H9 (cell line): ENCODE measurements at regions not wholly inside any gene's neighbourhood (a gene's known extent, or its start where the extent isn't known, plus 50 kb on each side); places are given as distances from the start of the nearest gene placed in this dataset.

Source experiments
- DNase-seq: peaks from one replicate; pipeline ENCODE4 v3.0.0-alpha.2; 2017
- H2AFZ ChIP-seq: one replicate; pipeline ENCODE4 v1.6.1; 2013; ENCODE audit warnings: mild to moderate bottlenecking, low read length, control low read depth, moderate library complexity
- H2AK5ac ChIP-seq: 2 replicates; pipeline ENCODE4 v1.6.1; 2013; ENCODE audit warnings: low read length, control low read depth, mixed read lengths; ENCODE audit not compliant: insufficient read length
- H2BK120ac ChIP-seq: one replicate; pipeline ENCODE4 v1.6.1; 2013; ENCODE audit warnings: low read depth, mild to moderate bottlenecking, low read length, control low read depth, inconsistent platforms; ENCODE audit not compliant: poor library complexity, severe bottlenecking
- H2BK12ac ChIP-seq: 2 replicates; pipeline ENCODE4 v1.6.1; 2013; ENCODE audit warnings: low read length, control low read depth, mixed read lengths, low read depth; ENCODE audit not compliant: insufficient read length
- H2BK15ac ChIP-seq: 2 replicates; pipeline ENCODE4 v1.6.1; 2013; ENCODE audit warnings: low read depth, low read length, control low read depth
- H2BK20ac ChIP-seq: one replicate; pipeline ENCODE4 v1.6.1; 2013; ENCODE audit warnings: low read depth, mild to moderate bottlenecking, low read length, control low read depth, inconsistent platforms; ENCODE audit not compliant: poor library complexity, severe bottlenecking
- H2BK5ac ChIP-seq: 2 replicates; pipeline ENCODE4 v1.6.1; 2013; ENCODE audit warnings: low read length, control low read depth, mixed read lengths; ENCODE audit not compliant: insufficient read length
- H3K14ac ChIP-seq: 2 replicates; pipeline ENCODE4 v1.6.1; 2013; ENCODE audit warnings: low read length, control low read depth; ENCODE audit not compliant: insufficient read depth
- H3K18ac ChIP-seq: 2 replicates; pipeline ENCODE4 v1.6.1; 2013; ENCODE audit warnings: low read depth, mild to moderate bottlenecking, mixed read lengths, low read length, control low read depth; ENCODE audit not compliant: insufficient read length
- H3K23ac ChIP-seq: 2 replicates; pipeline ENCODE4 v1.6.1; 2013; ENCODE audit warnings: low read length, control low read depth, mixed read lengths, low read depth; ENCODE audit not compliant: insufficient read length
- H3K23me2 ChIP-seq: 2 replicates; pipeline ENCODE4 v1.6.1; 2013; ENCODE audit warnings: low read depth, mild to moderate bottlenecking, mixed read lengths, low read length, control low read depth; ENCODE audit not compliant: insufficient read length, poor library complexity, severe bottlenecking
- H3K27ac ChIP-seq: 2 replicates; pipeline ENCODE4 v1.5.1; 2013; ENCODE audit warnings: low read length, control low read depth, mixed read lengths, low read depth; ENCODE audit not compliant: insufficient read length
- H3K27me3 ChIP-seq: 2 replicates; pipeline ENCODE4 v1.6.1; 2013; ENCODE audit warnings: low read length, control low read depth, inconsistent platforms; ENCODE audit not compliant: insufficient read depth
- H3K4ac ChIP-seq: 2 replicates; pipeline ENCODE4 v1.6.1; 2013; ENCODE audit warnings: low read depth, mild to moderate bottlenecking, control low read depth, inconsistent platforms, low read length, moderate library complexity
- H3K4me1 ChIP-seq: 2 replicates; pipeline ENCODE4 v1.6.1; 2013; ENCODE audit warnings: low read length, control low read depth, inconsistent platforms; ENCODE audit not compliant: insufficient read depth
- H3K4me2 ChIP-seq: 2 replicates; pipeline ENCODE4 v1.6.1; 2013; ENCODE audit warnings: low read length, control low read depth, mixed read lengths; ENCODE audit not compliant: insufficient read length, insufficient read depth
- H3K56ac ChIP-seq: 2 replicates; pipeline ENCODE4 v1.6.1; 2013; ENCODE audit warnings: low read depth, mild to moderate bottlenecking, mixed read lengths, low read length, control low read depth; ENCODE audit not compliant: insufficient read length
- H3K79me1 ChIP-seq: 2 replicates; pipeline ENCODE4 v1.6.1; 2013; ENCODE audit warnings: low read depth, mild to moderate bottlenecking, moderate library complexity, low read length, control low read depth, inconsistent platforms; ENCODE audit not compliant: insufficient read depth, poor library complexity, severe bottlenecking
- H3K79me2 ChIP-seq: 2 replicates; pipeline ENCODE4 v1.6.1; 2013; ENCODE audit warnings: low read length, control low read depth, inconsistent platforms; ENCODE audit not compliant: insufficient read depth
- H3K9ac ChIP-seq: 2 replicates; pipeline ENCODE4 v1.6.1; 2013; ENCODE audit warnings: low read length, control low read depth, mixed read lengths; ENCODE audit not compliant: insufficient read length; ENCODE audit errors: extremely low read depth
- H3K9me3 ChIP-seq: one replicate; pipeline ENCODE4 v1.6.1; 2013; ENCODE audit warnings: low read depth, low read length, inconsistent platforms; ENCODE audit not compliant: control insufficient read depth
- H3T11ph ChIP-seq: one replicate; pipeline ENCODE4 v1.6.1; 2013; ENCODE audit warnings: mild to moderate bottlenecking, low read length, control low read depth, inconsistent platforms
- H4K20me1 ChIP-seq: one replicate; pipeline ENCODE4 v1.6.1; 2013; ENCODE audit not compliant: control insufficient read depth, insufficient read length, insufficient read depth
- H4K5ac ChIP-seq: 2 replicates; pipeline ENCODE4 v1.6.1; 2013; ENCODE audit warnings: low read depth, mild to moderate bottlenecking, mixed read lengths, low read length, control low read depth; ENCODE audit not compliant: insufficient read length
- H4K8ac ChIP-seq: replicated peaks from 2 replicates; pipeline ENCODE4 v1.6.1; 2013; ENCODE audit warnings: low read length, control low read depth, mixed read lengths, low read depth; ENCODE audit not compliant: insufficient read length
- H4K91ac ChIP-seq: 2 replicates; pipeline ENCODE4 v1.6.1; 2013; ENCODE audit warnings: low read depth, mild to moderate bottlenecking, moderate library complexity, mixed read lengths, low read length, control low read depth; ENCODE audit not compliant: insufficient read length
- H3K27ac Mint-ChIP-seq, 3 experiments: 2 replicates in 2 of 3; 3 replicates in 1 of 3; pipeline ENCODE4 v1.8.0; 2020 to 2021; ENCODE audit warnings: mixed read lengths in 3 of 3, mild to moderate bottlenecking in 1 of 3, moderate library complexity in 1 of 3
- H3K27me3 Mint-ChIP-seq: 2 replicates; pipeline ENCODE4 v1.8.0; 2021; ENCODE audit warnings: low read depth, mild to moderate bottlenecking, moderate library complexity, mixed read lengths
- H3K36me3 Mint-ChIP-seq, 3 experiments: 2 replicates in 2 of 3; 3 replicates in 1 of 3; pipeline ENCODE4 v1.8.0; 2020 to 2021; ENCODE audit warnings: low read depth in 3 of 3, mixed read lengths in 3 of 3; ENCODE audit not compliant: insufficient read depth in 1 of 3
- H3K4me1 Mint-ChIP-seq, 2 experiments: 2 replicates each; pipeline ENCODE4 v1.8.0; 2020; ENCODE audit warnings: mixed read lengths in 2 of 2
- H3K4me3 Mint-ChIP-seq, 2 experiments: 2 replicates in 1 of 2; 3 replicates in 1 of 2; pipeline ENCODE4 v1.8.0; 2020 to 2021; ENCODE audit warnings: mild to moderate bottlenecking in 2 of 2, mixed read lengths in 2 of 2, moderate library complexity in 1 of 2
- H3K9me3 Mint-ChIP-seq, 2 experiments: 2 replicates in 1 of 2; 3 replicates in 1 of 2; pipeline ENCODE4 v1.8.0; 2020; ENCODE audit warnings: mild to moderate bottlenecking in 2 of 2, mixed read lengths in 2 of 2, moderate library complexity in 1 of 2
- WGBS: extraction: QIAGEN DNeasy Blood & Tissue Kit; methylation state at CpG from one replicate; pipeline ENCODE4 v1.1.7; 2013; ENCODE audit warnings: missing lambda C conversion rate, low lambda C conversion rate, mixed read lengths; ENCODE audit not compliant: insufficient read length; ENCODE audit errors: extremely low coverage; 5-methylcytosine and 5-hydroxymethylcytosine counted together
- TF ChIP-seq, protein P1 (sequence below): fragments of 200-600 bp; sonication (generic); conservative IDR thresholded peaks from 3 replicates; pipeline ENCODE4 v1.8.0; 2021; ENCODE audit warnings: antibody characterized with exemption, mild to moderate bottlenecking

DNA sequence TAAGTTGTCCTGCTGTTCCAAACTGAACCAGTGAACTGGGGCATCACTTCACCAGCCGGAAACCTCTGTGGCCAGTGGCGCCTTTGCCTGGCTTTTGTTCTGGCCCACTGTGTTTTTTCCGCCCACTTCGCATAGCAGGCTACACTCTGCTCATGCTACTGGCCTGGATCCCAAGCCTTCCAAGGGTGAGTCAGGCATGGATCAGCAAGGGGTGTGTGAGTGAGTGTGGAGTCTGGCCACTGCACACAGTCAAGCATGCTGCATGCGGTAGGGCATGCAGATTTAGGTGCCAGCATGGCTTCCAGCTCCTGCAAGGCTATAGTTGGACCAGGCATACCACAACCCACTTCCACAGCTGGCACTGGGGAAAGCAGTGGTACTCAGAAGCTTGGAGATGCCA is 1967.9 kb downstream of the C4orf33 start:
- Histone ChIP-seq H2BK12ac (no peak overlapping the region), H3T11ph (no peak overlapping the region), H4K20me1 (no peaks in the 10 kb centered on the region), H3K56ac (no peak overlapping the region), H2BK15ac (no peak overlapping the region), H4K5ac (no peak overlapping the region), H2AK5ac (no peak overlapping the region), H3K4ac (no peak overlapping the region), H3K79me1 (no peaks in the 10 kb centered on the region), H3K27ac (no peak overlapping the region), H4K91ac (no peak overlapping the region), H3K9me3 (peaks cover 23% of the 10 kb centered on the region), H3K23me2 (no peaks in the 10 kb centered on the region), H3K18ac (no peak overlapping the region), H3K4me1 (no peaks in the 10 kb centered on the region), H3K9ac (no peak overlapping the region), H2BK5ac (no peak overlapping the region), H3K14ac (no peak overlapping the region), H4K8ac (no peak overlapping the region), H2BK120ac (no peak overlapping the region), H3K4me2 (no peak overlapping the region), H2BK20ac (no peak overlapping the region), H2AFZ (no peak overlapping the region), H3K79me2 (no peaks in the 10 kb centered on the region), H3K27me3 (no peaks in the 10 kb centered on the region), H3K23ac (no peak overlapping the region)
- H3K27ac Mint-ChIP-seq: no peak overlapping the region; a peak in 1 of 7 replicates
- H3K9me3 Mint-ChIP-seq: peaks cover 32 to 34% of the 10 kb centered on the region in 2 experiments
- TF ChIP-seq, protein P1, sequence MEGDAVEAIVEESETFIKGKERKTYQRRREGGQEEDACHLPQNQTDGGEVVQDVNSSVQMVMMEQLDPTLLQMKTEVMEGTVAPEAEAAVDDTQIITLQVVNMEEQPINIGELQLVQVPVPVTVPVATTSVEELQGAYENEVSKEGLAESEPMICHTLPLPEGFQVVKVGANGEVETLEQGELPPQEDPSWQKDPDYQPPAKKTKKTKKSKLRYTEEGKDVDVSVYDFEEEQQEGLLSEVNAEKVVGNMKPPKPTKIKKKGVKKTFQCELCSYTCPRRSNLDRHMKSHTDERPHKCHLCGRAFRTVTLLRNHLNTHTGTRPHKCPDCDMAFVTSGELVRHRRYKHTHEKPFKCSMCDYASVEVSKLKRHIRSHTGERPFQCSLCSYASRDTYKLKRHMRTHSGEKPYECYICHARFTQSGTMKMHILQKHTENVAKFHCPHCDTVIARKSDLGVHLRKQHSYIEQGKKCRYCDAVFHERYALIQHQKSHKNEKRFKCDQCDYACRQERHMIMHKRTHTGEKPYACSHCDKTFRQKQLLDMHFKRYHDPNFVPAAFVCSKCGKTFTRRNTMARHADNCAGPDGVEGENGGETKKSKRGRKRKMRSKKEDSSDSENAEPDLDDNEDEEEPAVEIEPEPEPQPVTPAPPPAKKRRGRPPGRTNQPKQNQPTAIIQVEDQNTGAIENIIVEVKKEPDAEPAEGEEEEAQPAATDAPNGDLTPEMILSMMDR: no peak
- no peak for DNase-seq
- H3K4me1 Mint-ChIP-seq: no peaks in the 10 kb centered on the region
- H3K4me3 Mint-ChIP-seq: no peak overlapping the region
- no CpG with 5 or more reads among the region's 5 CpGs for WGBS
- peaks cover 14 to 38% (median 33%) of the 10 kb centered on the region in 3 experiments for H3K36me3 Mint-ChIP-seq
- H3K27me3 Mint-ChIP-seq: no peaks in the 10 kb centered on the region; the same call in 1 of the 2 replicates
